ENCODE measurements at regions not wholly inside any gene's neighbourhood (a gene's known extent, or its start where the extent isn't known, plus 50 kb on each side); places are given as distances from the start of the nearest gene placed in this dataset.

DNA sequence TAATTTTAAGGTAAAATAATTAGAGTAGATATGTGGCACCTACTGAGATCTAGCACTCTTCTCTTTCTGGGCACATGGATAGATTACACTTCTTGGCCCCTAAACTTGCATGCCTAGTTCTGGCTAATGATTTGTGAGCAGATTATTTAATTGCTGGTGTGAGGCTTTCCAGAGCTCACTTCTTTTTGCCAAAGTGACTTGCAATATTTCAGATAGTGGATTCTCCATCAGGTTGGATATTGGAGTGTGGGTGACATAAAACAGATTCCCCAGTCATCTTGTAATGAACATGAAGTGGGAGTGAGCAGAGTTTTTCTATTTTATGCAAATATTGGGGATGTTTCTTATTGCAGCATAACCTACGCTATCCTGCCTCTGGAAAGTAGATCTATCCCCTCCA is 247.9 kb downstream of the KLF5 start:
- TF ChIP-seq, protein P1, sequence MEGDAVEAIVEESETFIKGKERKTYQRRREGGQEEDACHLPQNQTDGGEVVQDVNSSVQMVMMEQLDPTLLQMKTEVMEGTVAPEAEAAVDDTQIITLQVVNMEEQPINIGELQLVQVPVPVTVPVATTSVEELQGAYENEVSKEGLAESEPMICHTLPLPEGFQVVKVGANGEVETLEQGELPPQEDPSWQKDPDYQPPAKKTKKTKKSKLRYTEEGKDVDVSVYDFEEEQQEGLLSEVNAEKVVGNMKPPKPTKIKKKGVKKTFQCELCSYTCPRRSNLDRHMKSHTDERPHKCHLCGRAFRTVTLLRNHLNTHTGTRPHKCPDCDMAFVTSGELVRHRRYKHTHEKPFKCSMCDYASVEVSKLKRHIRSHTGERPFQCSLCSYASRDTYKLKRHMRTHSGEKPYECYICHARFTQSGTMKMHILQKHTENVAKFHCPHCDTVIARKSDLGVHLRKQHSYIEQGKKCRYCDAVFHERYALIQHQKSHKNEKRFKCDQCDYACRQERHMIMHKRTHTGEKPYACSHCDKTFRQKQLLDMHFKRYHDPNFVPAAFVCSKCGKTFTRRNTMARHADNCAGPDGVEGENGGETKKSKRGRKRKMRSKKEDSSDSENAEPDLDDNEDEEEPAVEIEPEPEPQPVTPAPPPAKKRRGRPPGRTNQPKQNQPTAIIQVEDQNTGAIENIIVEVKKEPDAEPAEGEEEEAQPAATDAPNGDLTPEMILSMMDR (IDR thresholded peaks at IDR 0.05; ENCODE audit: insufficient read depth, low read depth, low read length) = no peak
- TF ChIP-seq EZH2 (IDR thresholded peaks at IDR 0.05; ENCODE audit: insufficient read depth, low read length) = no peak
